ENCODE measurements at regions not wholly inside any gene's neighbourhood (a gene's known extent, or its start where the extent isn't known, plus 50 kb on each side); places are given as distances from the start of the nearest gene placed in this dataset.

DNA sequence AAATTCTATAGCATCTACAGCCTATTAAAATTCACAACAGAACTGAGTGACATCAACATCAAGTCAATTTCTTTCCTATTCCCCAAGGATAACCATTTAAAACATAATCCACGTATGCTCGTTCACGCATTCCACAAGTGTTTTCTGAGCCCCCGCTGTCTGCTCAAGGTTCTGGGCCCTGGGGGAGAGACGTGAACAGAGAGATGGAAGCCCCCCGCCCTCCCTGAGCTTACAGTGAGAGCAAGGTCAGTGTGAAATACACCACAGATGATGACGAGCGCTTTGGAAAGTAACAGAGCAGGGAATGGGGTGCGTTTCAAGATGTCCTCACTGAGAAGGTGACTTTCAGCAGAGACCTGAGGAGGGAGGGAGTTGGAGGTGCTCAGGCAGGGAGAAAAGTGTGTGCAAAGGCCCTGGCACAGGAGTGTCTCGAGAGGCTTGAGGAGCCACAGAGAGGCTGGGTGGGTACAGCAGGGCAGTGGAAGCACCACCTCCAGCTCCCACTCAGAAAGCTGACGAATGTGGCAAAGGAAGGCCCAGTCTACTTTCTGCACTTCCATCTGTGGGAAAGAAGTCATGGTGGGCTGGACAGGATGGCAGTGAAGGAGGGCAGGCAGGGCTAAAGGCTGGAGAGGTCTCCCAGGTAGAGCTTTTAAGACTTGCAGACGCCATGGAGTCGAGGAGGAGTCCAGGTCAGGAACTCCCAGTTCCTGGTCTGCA lies 88.3 kb downstream of the DLL1 start:
- Histone ChIP-seq H3K36me3 (ENCODE audit: control insufficient read depth in 1 of 2, insufficient read depth in 2 of 2, low read length in 2 of 2) (no peaks in the 10 kb centered on the region), H3K4me1 (ENCODE audit: control insufficient read depth in 1 of 2, insufficient read depth in 2 of 2, low read length in 2 of 2) (peaks cover 0 to 3% of the 10 kb centered on the region in 2 experiments), H2BK120ac (ENCODE audit: insufficient read depth, low read length, poor library complexity) (no peak overlapping the region), H4K8ac (ENCODE audit: low read depth, low read length) (no peak overlapping the region), H3K4me2 (ENCODE audit: low read length) (no peak overlapping the region), H3K9me3 (ENCODE audit: insufficient read depth, low read depth, low read length) (peaks cover 8% of the 10 kb centered on the region), H3K4me3 (ENCODE audit: low read depth, low read length) (no peak overlapping the region), H2BK12ac (ENCODE audit: low read length) (no peak overlapping the region), H3K79me2 (ENCODE audit: control insufficient read depth, insufficient read depth, low read length, poor library complexity) (no peaks in the 10 kb centered on the region), H3K79me1 (ENCODE audit: low read length) (no peaks in the 10 kb centered on the region), H3K4ac (ENCODE audit: low read depth, low read length) (no peak overlapping the region), H4K91ac (ENCODE audit: low read depth, low read length) (peak overlapping the region; percentile 5), H2AFZ (ENCODE audit: insufficient read depth, low read length, poor library complexity) (no peak overlapping the region), H3K18ac (ENCODE audit: low read length) (no peak overlapping the region), H3K9ac (ENCODE audit: low read length) (no peak overlapping the region), H3K23ac (ENCODE audit: low read length) (no peak overlapping the region), H2AK5ac (ENCODE audit: low read length) (no peak overlapping the region), H3K27me3 (ENCODE audit: insufficient read depth, low read length) (no peaks in the 10 kb centered on the region), H2BK5ac (ENCODE audit: low read depth, low read length, poor library complexity) (no peak overlapping the region), H3K14ac (ENCODE audit: low read length) (no peak overlapping the region), H4K12ac (ENCODE audit: low read depth, low read length) (peak overlapping the region; percentile 12), H3K27ac (ENCODE audit: low read depth, low read length) (no peak overlapping the region)
- DNase-seq, result no peak
- WGBS (ENCODE audit: extremely low coverage, insufficient coverage, insufficient read length), result no CpG with 5 or more reads among the region's 13 CpGs

DNA sequence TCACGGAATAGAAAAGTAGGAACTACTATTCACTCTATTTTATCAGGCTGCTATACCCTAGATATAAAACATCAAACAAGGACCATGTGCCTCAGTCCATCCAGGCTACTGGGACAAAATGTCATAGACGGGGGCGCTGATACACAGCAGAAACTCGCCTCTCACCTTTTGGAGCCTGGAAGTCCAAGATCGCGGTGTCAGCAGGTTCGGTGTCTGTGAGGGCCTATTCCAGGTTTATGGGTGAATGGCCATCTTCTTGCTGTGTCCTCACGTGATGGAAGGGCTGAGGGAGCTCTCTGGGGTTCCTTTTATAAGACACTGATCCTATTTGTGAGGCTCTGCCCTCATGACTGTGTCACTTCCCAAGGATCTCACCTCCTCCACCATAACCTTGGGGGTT lies 89.5 kb downstream of the DLL1 start:
- WGBS (ENCODE audit: extremely low coverage, insufficient coverage, insufficient read length), result no CpG with 5 or more reads among the region's 8 CpGs
- Histone ChIP-seq H3K4me2 (ENCODE audit: low read length) (no peak overlapping the region), H3K36me3 (ENCODE audit: control insufficient read depth in 1 of 2, insufficient read depth in 2 of 2, low read length in 2 of 2) (no peaks in the 10 kb centered on the region), H2BK120ac (ENCODE audit: insufficient read depth, low read length, poor library complexity) (no peak overlapping the region), H3K23ac (ENCODE audit: low read length) (no peak overlapping the region), H3K18ac (ENCODE audit: low read length) (no peak overlapping the region), H2AK5ac (ENCODE audit: low read length) (no peak overlapping the region), H3K9ac (ENCODE audit: low read length) (no peak overlapping the region), H3K79me2 (ENCODE audit: control insufficient read depth, insufficient read depth, low read length, poor library complexity) (no peaks in the 10 kb centered on the region), H2AFZ (ENCODE audit: insufficient read depth, low read length, poor library complexity) (no peak overlapping the region), H2BK5ac (ENCODE audit: low read depth, low read length, poor library complexity) (no peak overlapping the region), H4K91ac (ENCODE audit: low read depth, low read length) (no peak overlapping the region), H3K79me1 (ENCODE audit: low read length) (no peaks in the 10 kb centered on the region), H3K9me3 (ENCODE audit: insufficient read depth, low read depth, low read length) (peaks cover 5% of the 10 kb centered on the region), H4K8ac (ENCODE audit: low read depth, low read length) (no peak overlapping the region), H4K12ac (ENCODE audit: low read depth, low read length) (no peak overlapping the region), H3K27me3 (ENCODE audit: insufficient read depth, low read length) (no peaks in the 10 kb centered on the region), H3K14ac (ENCODE audit: low read length) (no peak overlapping the region), H2BK12ac (ENCODE audit: low read length) (no peak overlapping the region), H3K4ac (ENCODE audit: low read depth, low read length) (no peak overlapping the region), H3K4me3 (ENCODE audit: low read depth, low read length) (no peak overlapping the region), H3K4me1 (ENCODE audit: control insufficient read depth in 1 of 2, insufficient read depth in 2 of 2, low read length in 2 of 2) (peaks cover 0 to 3% of the 10 kb centered on the region in 2 experiments), H3K27ac (ENCODE audit: low read depth, low read length) (no peak overlapping the region)
- DNase-seq, result no peak

DNA sequence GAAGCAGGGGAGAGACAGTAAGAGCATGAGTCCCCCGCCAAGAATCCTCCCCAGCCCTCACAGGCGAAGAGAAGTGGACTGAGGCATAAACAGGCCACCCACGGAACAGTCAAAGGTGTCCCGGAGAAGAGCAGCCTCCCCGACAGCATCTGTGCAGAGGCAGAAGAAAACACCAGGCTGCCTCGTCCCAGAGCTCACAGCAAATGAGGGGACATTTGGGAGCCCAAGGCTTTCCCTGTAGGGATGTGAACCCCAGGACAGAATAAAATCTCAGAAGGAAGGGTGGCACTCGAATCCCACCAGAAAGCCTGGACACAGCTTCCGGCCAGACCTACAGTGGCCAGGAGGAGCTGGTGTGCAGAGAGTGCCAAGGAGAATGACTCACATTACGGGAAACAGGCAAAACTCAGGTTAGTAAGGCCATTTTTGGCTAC lies 90.4 kb downstream of the DLL1 start:
- no peaks in the 10 kb centered on the region for H3K79me2 ChIP-seq (ENCODE audit: control insufficient read depth, insufficient read depth, low read length, poor library complexity)
- no peak overlapping the region for H4K91ac ChIP-seq (ENCODE audit: low read depth, low read length)
- DNase-seq, result no peak
- H4K12ac ChIP-seq (ENCODE audit: low read depth, low read length), result no peak overlapping the region
- no peak overlapping the region for H3K14ac ChIP-seq (ENCODE audit: low read length)
- H3K4me3 ChIP-seq (ENCODE audit: low read depth, low read length), result no peak overlapping the region
- no peaks in the 10 kb centered on the region for H3K27me3 ChIP-seq (ENCODE audit: insufficient read depth, low read length)
- H3K4ac ChIP-seq (ENCODE audit: low read depth, low read length), result no peak overlapping the region
- H4K8ac ChIP-seq (ENCODE audit: low read depth, low read length), result no peak overlapping the region
- H3K36me3 ChIP-seq (ENCODE audit: control insufficient read depth in 1 of 2, insufficient read depth in 2 of 2, low read length in 2 of 2), result no peaks in the 10 kb centered on the region
- H2BK5ac ChIP-seq (ENCODE audit: low read depth, low read length, poor library complexity), result no peak overlapping the region
- H3K23ac ChIP-seq (ENCODE audit: low read length), result no peak overlapping the region
- no peak overlapping the region for H2AK5ac ChIP-seq (ENCODE audit: low read length)
- WGBS (ENCODE audit: extremely low coverage, insufficient coverage, insufficient read length), result no CpG with 5 or more reads among the region's 9 CpGs
- no peaks in the 10 kb centered on the region for H3K79me1 ChIP-seq (ENCODE audit: low read length)
- no peak overlapping the region for H2BK12ac ChIP-seq (ENCODE audit: low read length)
- H2AFZ ChIP-seq (ENCODE audit: insufficient read depth, low read length, poor library complexity), result no peak overlapping the region
- H3K4me2 ChIP-seq (ENCODE audit: low read length), result no peak overlapping the region
- H3K4me1 ChIP-seq (ENCODE audit: control insufficient read depth in 1 of 2, insufficient read depth in 2 of 2, low read length in 2 of 2), result peaks cover 0 to 3% of the 10 kb centered on the region in 2 experiments
- no peaks in the 10 kb centered on the region for H3K9me3 ChIP-seq (ENCODE audit: insufficient read depth, low read depth, low read length)
- no peak overlapping the region for H3K27ac ChIP-seq (ENCODE audit: low read depth, low read length)
- no peak overlapping the region for H3K18ac ChIP-seq (ENCODE audit: low read length)
- H3K9ac ChIP-seq (ENCODE audit: low read length), result no peak overlapping the region
- peak overlapping the region; percentile 11 for H2BK120ac ChIP-seq (ENCODE audit: insufficient read depth, low read length, poor library complexity)

DNA sequence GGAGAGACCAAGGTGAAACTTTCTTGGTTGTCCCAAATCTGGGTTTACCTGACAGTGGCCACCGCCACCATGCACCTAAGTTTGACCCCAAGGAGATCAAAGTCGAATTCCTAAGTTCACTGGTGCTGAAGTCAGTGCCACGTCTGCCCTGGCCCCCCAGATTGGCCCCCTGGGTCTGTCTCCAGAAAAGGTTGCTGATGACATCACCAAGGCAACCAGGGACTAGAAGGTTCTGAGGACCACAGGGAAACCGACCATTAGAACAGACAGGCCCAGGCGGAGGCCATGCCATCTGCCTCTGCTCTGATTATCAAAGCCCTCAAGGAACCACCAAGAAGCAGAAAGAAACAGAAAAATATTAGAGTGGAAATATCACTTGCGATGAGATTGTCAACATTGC lies 91.2 kb downstream of the DLL1 start:
- Histone ChIP-seq H3K27ac (ENCODE audit: low read depth, low read length) (no peak overlapping the region), H4K91ac (ENCODE audit: low read depth, low read length) (no peak overlapping the region), H3K36me3 (ENCODE audit: control insufficient read depth in 1 of 2, insufficient read depth in 2 of 2, low read length in 2 of 2) (no peaks in the 10 kb centered on the region), H3K27me3 (ENCODE audit: insufficient read depth, low read length) (no peaks in the 10 kb centered on the region), H3K14ac (ENCODE audit: low read length) (no peak overlapping the region), H3K4me2 (ENCODE audit: low read length) (no peak overlapping the region), H2BK120ac (ENCODE audit: insufficient read depth, low read length, poor library complexity) (no peak overlapping the region), H2AFZ (ENCODE audit: insufficient read depth, low read length, poor library complexity) (no peak overlapping the region), H3K9me3 (ENCODE audit: insufficient read depth, low read depth, low read length) (no peaks in the 10 kb centered on the region), H4K12ac (ENCODE audit: low read depth, low read length) (no peak overlapping the region), H4K8ac (ENCODE audit: low read depth, low read length) (no peak overlapping the region), H3K79me2 (ENCODE audit: control insufficient read depth, insufficient read depth, low read length, poor library complexity) (no peaks in the 10 kb centered on the region), H2BK12ac (ENCODE audit: low read length) (no peak overlapping the region), H2AK5ac (ENCODE audit: low read length) (no peak overlapping the region), H3K79me1 (ENCODE audit: low read length) (no peaks in the 10 kb centered on the region), H3K4me3 (ENCODE audit: low read depth, low read length) (no peak overlapping the region), H3K4ac (ENCODE audit: low read depth, low read length) (no peak overlapping the region), H2BK5ac (ENCODE audit: low read depth, low read length, poor library complexity) (no peak overlapping the region), H3K18ac (ENCODE audit: low read length) (no peak overlapping the region), H3K9ac (ENCODE audit: low read length) (no peak overlapping the region), H3K4me1 (ENCODE audit: control insufficient read depth in 1 of 2, insufficient read depth in 2 of 2, low read length in 2 of 2) (peaks cover 0 to 3% of the 10 kb centered on the region in 2 experiments), H3K23ac (ENCODE audit: low read length) (no peak overlapping the region)
- DNase-seq, result no peak
- no CpG with 5 or more reads among the region's 6 CpGs for WGBS (ENCODE audit: extremely low coverage, insufficient coverage, insufficient read length)

Measured in trophoblast cell (in vitro differentiated cells and primary cell).